Esophagus muscularis mucosa (tissue), 4 donors: ENCODE measurements at regions not wholly inside any gene's neighbourhood (a gene's known extent, or its start where the extent isn't known, plus 50 kb on each side); places are given as distances from the start of the nearest gene placed in this dataset.

Source experiments
- DNase-seq: peaks from one replicate; pipeline ENCODE4 v3.0.0-alpha.2; 2017; ENCODE audit errors: extremely low spot score
- H3K27ac ChIP-seq, 4 donors: fragments of 200-600 bp; sonication (generic); replicated peaks in 1 of 4; 1 replicate in 3 of 4; 2 replicates in 1 of 4; pipeline ENCODE4 v1.5.1; 2016 to 2019; ENCODE audit warnings: mild to moderate bottlenecking in 1 of 4
- H3K27me3 ChIP-seq, 4 donors: fragments of 200-600 bp; sonication (generic); one replicate each; pipeline versions ENCODE4 v1.5.1 to v1.6.0; 2016 to 2019
- H3K36me3 ChIP-seq, 4 donors: fragments of 200-600 bp; sonication (generic); one replicate each; pipeline ENCODE4 v1.5.1; 2016 to 2019
- H3K4me1 ChIP-seq, 4 donors: fragments of 200-600 bp; sonication (generic); one replicate each; pipeline ENCODE4 v1.5.1; 2016 to 2019
- H3K4me3 ChIP-seq, 4 donors: fragments of 200-600 bp; sonication (generic); 1 replicate in 2 of 4; 2 replicates in 2 of 4; pipeline ENCODE4 v1.5.1; 2016 to 2019; ENCODE audit warnings: mild to moderate bottlenecking in 4 of 4, moderate library complexity in 1 of 4
- H3K9me3 ChIP-seq, 4 donors: fragments of 200-600 bp; sonication (generic); 1 replicate in 3 of 4; 2 replicates in 1 of 4; pipeline ENCODE4 v1.5.1; 2016 to 2019
- CTCF ChIP-seq, 3 experiments: fragments of 200-600 bp in 2 of 3; fragments of 450-650 bp in 1 of 3; sonication (generic) in 2 of 3; IDR thresholded peaks; one replicate each; pipeline ENCODE4 v1.5.1; 2017 to 2019; ENCODE audit warnings: antibody characterized with exemption in 3 of 3, mild to moderate bottlenecking in 2 of 3, moderate library complexity in 1 of 3
- EP300 ChIP-seq: sonication (generic); formaldehyde crosslinking; IDR thresholded peaks from one replicate; pipeline ENCODE4 v1.6.1; 2017; ENCODE audit warnings: antibody characterized with exemption
- POLR2A ChIP-seq: fragments of 450-650 bp; IDR thresholded peaks from one replicate; pipeline ENCODE4 v1.6.1; 2017; ENCODE audit warnings: antibody characterized with exemption, moderate library complexity, mild to moderate bottlenecking, low read depth
- POLR2AphosphoS5 ChIP-seq, 2 donors: sonication (generic); formaldehyde crosslinking; IDR thresholded peaks; one replicate each; pipeline ENCODE4 v1.6.1; 2017; ENCODE audit warnings: antibody characterized with exemption in 2 of 2
- WGBS: methylation state at CpG from one replicate; pipeline ENCODE4 v1.1.5; 2018; 5-methylcytosine and 5-hydroxymethylcytosine counted together
- intact Hi-C: fragments of 100-400 bp; cut with DNase I; formaldehyde crosslinking; loops from one replicate; pipeline ENCODE4 v1.15.1; 2023

- no peak overlapping the region for H3K27ac ChIP-seq
- H3K9me3 ChIP-seq: no peaks in the 10 kb centered on the region
- H3K4me1 ChIP-seq: no peaks in the 10 kb centered on the region
- 38% methylated on average over 2 of the region's 2 CpGs for WGBS
- no peaks in the 10 kb centered on the region for H3K36me3 ChIP-seq
- intact Hi-C loops: no loop called here
- no peak for DNase-seq
- no peak overlapping the region for H3K4me3 ChIP-seq
- TF ChIP-seq POLR2AphosphoS5 (IDR thresholded peaks at IDR 0.05): no peak
- TF ChIP-seq POLR2A: no peak
- TF ChIP-seq CTCF (IDR thresholded peaks at IDR 0.05): no peak
- no peak for TF ChIP-seq EP300
- H3K27me3 ChIP-seq: no peaks in the 10 kb centered on the region
Measured at GRCh38 chr5:57751710-57752109, 269.1 kb upstream of the ACTBL2 start.

- intact Hi-C loops: no loop called here
- TF ChIP-seq CTCF (IDR thresholded peaks at IDR 0.05): no peak
- no peak for TF ChIP-seq POLR2A
- TF ChIP-seq EP300: no peak
- no peak for TF ChIP-seq POLR2AphosphoS5 (IDR thresholded peaks at IDR 0.05)
- Histone ChIP-seq H3K4me1 (no peaks in the 10 kb centered on the region), H3K36me3 (no peaks in the 10 kb centered on the region), H3K27ac (no peak overlapping the region), H3K4me3 (no peak overlapping the region), H3K9me3 (no peaks in the 10 kb centered on the region), H3K27me3 (no peaks in the 10 kb centered on the region)
- WGBS: 100% methylated on average over 7 of the region's 9 CpGs
- DNase-seq: no peak
Measured at GRCh38 chr5:57750891-57751290, 268.3 kb upstream of the ACTBL2 start.

GRCh38 chr5:57750282-57750681 is 267.7 kb upstream of the ACTBL2 start:
- no peak for DNase-seq
- no peaks in the 10 kb centered on the region for H3K27me3 ChIP-seq
- no peaks in the 10 kb centered on the region for H3K4me1 ChIP-seq
- no peaks in the 10 kb centered on the region for H3K9me3 ChIP-seq
- H3K4me3 ChIP-seq: no peak overlapping the region
- H3K27ac ChIP-seq: no peak overlapping the region
- WGBS: 98% methylated on average over 7 of the region's 10 CpGs
- H3K36me3 ChIP-seq: no peaks in the 10 kb centered on the region
- TF ChIP-seq CTCF (IDR thresholded peaks at IDR 0.05) (no peak), POLR2AphosphoS5 (IDR thresholded peaks at IDR 0.05) (no peak), POLR2A (no peak), EP300 (no peak)
- intact Hi-C loops: no loop called here

- no peak for DNase-seq
- intact Hi-C loops: no loop called here
- H3K4me3 ChIP-seq: no peak overlapping the region
- H3K27me3 ChIP-seq: no peaks in the 10 kb centered on the region
- no peak overlapping the region for H3K27ac ChIP-seq
- no peaks in the 10 kb centered on the region for H3K4me1 ChIP-seq
- H3K36me3 ChIP-seq: no peaks in the 10 kb centered on the region
- no peaks in the 10 kb centered on the region for H3K9me3 ChIP-seq
- no peak for TF ChIP-seq POLR2A
- no peak for TF ChIP-seq EP300
- no peak for TF ChIP-seq POLR2AphosphoS5 (IDR thresholded peaks at IDR 0.05)
- no peak for TF ChIP-seq CTCF (IDR thresholded peaks at IDR 0.05)
Measured at GRCh38 chr5:57749396-57749795, 266.8 kb upstream of the ACTBL2 start.
